ENCODE measurements at regions not wholly inside any gene's neighbourhood (a gene's known extent, or its start where the extent isn't known, plus 50 kb on each side); places are given as distances from the start of the nearest gene placed in this dataset.
A peak's percentile ranks its signal among the peaks of the same experiment; 100 is the strongest.

DNA sequence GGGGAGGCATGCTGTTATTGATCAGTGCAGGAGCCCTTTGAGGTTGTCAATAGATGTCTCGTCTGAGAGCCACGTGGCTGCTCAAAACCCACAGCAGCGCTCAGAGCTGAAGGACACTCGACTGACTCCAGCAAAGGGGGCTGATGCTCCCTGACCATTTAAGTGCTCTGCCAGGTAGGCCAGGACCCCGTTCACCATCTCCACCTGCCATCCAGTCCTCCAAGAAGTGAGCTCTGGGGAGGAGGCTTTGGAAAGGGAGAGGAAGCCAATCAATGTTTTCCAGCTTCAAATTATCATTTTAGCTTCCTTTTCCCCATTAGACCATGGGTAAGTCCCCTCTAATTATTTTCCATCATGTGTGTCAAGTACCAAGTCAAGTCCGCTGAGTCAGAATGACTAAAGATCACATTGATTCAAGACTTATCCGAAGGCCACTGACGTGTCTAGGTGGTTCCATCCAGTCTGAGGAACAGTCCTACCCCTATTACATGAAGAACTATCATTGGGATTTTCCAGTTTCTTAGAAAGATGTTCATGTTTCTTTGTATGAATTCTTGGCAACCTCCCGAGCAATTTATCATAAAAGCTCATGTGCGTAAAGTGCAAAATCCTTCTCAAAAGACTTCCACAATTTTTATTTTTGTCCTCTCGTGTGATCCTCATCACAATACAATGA lies 302.6 kb upstream of the LYZL1 start (continued):
- TF ChIP-seq, protein P1, sequence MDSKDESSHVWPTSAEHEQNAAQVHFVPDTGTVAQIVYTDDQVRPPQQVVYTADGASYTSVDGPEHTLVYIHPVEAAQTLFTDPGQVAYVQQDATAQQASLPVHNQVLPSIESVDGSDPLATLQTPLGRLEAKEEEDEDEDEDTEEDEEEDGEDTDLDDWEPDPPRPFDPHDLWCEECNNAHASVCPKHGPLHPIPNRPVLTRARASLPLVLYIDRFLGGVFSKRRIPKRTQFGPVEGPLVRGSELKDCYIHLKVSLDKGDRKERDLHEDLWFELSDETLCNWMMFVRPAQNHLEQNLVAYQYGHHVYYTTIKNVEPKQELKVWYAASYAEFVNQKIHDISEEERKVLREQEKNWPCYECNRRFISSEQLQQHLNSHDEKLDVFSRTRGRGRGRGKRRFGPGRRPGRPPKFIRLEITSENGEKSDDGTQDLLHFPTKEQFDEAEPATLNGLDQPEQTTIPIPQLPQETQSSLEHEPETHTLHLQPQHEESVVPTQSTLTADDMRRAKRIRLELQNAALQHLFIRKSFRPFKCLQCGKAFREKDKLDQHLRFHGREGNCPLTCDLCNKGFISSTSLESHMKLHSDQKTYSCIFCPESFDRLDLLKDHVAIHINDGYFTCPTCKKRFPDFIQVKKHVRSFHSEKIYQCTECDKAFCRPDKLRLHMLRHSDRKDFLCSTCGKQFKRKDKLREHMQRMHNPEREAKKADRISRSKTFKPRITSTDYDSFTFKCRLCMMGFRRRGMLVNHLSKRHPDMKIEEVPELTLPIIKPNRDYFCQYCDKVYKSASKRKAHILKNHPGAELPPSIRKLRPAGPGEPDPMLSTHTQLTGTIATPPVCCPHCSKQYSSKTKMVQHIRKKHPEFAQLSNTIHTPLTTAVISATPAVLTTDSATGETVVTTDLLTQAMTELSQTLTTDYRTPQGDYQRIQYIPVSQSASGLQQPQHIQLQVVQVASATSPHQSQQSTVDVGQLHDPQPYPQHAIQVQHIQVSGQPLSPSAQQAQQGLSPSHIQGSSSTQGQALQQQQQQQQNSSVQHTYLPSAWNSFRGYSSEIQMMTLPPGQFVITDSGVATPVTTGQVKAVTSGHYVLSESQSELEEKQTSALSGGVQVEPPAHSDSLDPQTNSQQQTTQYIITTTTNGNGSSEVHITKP (IDR thresholded peaks at IDR 0.05; ENCODE audit: partially characterized antibody): peak; percentile 88
- TF ChIP-seq, protein P2, sequence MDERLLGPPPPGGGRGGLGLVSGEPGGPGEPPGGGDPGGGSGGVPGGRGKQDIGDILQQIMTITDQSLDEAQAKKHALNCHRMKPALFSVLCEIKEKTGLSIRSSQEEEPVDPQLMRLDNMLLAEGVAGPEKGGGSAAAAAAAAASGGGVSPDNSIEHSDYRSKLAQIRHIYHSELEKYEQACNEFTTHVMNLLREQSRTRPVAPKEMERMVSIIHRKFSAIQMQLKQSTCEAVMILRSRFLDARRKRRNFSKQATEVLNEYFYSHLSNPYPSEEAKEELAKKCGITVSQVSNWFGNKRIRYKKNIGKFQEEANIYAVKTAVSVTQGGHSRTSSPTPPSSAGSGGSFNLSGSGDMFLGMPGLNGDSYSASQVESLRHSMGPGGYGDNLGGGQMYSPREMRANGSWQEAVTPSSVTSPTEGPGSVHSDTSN (CRISPR knock-in tag; IDR thresholded peaks at IDR 0.05; ENCODE audit: low read depth): no peak
- TF ChIP-seq, protein P2 (tag; conservative IDR thresholded peaks at IDR 0.05; ENCODE audit: low read depth): peak; percentile 14; the same call in 1 of the 2 replicates
- TF ChIP-seq ZNF395 (CRISPR knock-in tag; IDR thresholded peaks at IDR 0.05) (peak; percentile 27; the same call in 1 of the 2 replicates), SNAPC5 (CRISPR knock-in tag; IDR thresholded peaks at IDR 0.05) (no peak), EWSR1 (IDR thresholded peaks at IDR 0.05; ENCODE audit: borderline replicate concordance, low read depth, partially characterized antibody) (no peak), MAFG (tag; conservative IDR thresholded peaks at IDR 0.05) (peak; percentile 76), ZNF696 (CRISPR knock-in tag; conservative IDR thresholded peaks at IDR 0.05) (no peak), ZNF592 (IDR thresholded peaks at IDR 0.05) (peak; percentile 50), ZNF740 (CRISPR knock-in tag; IDR thresholded peaks at IDR 0.05) (no peak), ZNF740 (tag; IDR thresholded peaks at IDR 0.05) (no peak), TAF1 (IDR thresholded peaks at IDR 0.05; ENCODE audit: control insufficient read depth, extremely low read depth, insufficient read depth, low read length, severe bottlenecking) (no peak), ZNF586 (CRISPR knock-in tag; conservative IDR thresholded peaks at IDR 0.05) (no peak)
